ENCODE measurements at regions not wholly inside any gene's neighbourhood (a gene's known extent, or its start where the extent isn't known, plus 50 kb on each side); places are given as distances from the start of the nearest gene placed in this dataset.

- TF ChIP-seq EZH2phosphoT487 (IDR thresholded peaks at IDR 0.05; ENCODE audit: unreplicated experiment): no peak
- TF ChIP-seq CTCF (conservative IDR thresholded peaks at IDR 0.05; ENCODE audit: low read depth in 2 of 2): no peak
- no peak for TF ChIP-seq REST (IDR thresholded peaks at IDR 0.05; ENCODE audit: unreplicated experiment)
- TF ChIP-seq POLR2AphosphoS5 (IDR thresholded peaks at IDR 0.05; ENCODE audit: low read depth): no peak
- no peak for TF ChIP-seq EZH2 (IDR thresholded peaks at IDR 0.05; ENCODE audit: low read depth, unreplicated experiment)
- TF ChIP-seq ZNF114 (CRISPR knock-in tag; IDR thresholded peaks at IDR 0.05): no peak
- TF ChIP-seq ZNF331 (CRISPR knock-in tag; IDR thresholded peaks at IDR 0.05; ENCODE audit: low read depth): no peak
- no peak for TF ChIP-seq CREB1 (CRISPR knock-in tag; IDR thresholded peaks at IDR 0.05; ENCODE audit: low read depth)
- TF ChIP-seq ETS1 (IDR thresholded peaks at IDR 0.05): no peak
Observed at GRCh38 chr11:19511066-19511412, 201.6 kb upstream of the NAV2 start.
